ENCODE measurements at regions not wholly inside any gene's neighbourhood (a gene's known extent, or its start where the extent isn't known, plus 50 kb on each side); places are given as distances from the start of the nearest gene placed in this dataset.

DNA sequence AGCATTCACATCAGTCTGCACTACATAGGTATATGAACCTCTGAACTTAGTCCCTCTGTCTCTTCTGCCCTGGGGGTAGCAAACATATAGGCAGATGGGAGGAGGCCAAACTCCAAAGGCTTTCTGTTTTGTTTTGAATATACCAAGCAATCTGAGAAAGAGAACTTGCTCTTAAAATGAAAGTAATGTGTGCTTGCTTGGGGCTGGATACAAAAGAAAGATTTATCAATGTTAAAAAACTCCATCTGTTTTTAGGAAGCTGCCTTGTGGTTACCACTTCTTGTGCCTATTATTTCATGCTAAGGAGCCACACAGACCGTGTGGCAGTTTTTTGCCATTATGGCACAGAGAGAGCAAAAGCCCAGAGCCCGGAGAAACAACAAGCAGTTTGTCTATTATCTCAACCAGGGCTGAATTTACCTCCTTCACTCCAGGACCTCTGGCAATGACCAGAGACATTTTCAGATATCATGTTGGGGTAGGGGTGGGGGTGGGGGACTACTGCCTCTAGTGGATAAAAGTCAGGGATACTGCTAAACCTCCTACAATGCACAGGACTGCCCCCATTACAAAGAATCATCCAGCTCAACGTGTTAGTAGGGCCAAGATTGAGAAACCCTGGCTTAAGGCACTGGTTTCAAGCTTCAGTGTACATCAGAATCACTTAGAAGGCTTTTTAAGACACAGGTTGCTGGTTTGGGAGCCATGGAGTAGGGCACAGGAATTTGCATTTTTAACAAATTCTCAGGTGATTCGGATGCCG, 124.2 kb downstream of the APIP start:
- H3K9me3 ChIP-seq (ENCODE audit: control extremely low read depth in 1 of 3, control insufficient read depth in 2 of 3, insufficient read depth in 1 of 3, low read length in 2 of 3), result peaks cover 0 to 5% (median 0%) of the 10 kb centered on the region in 3 donors
- no peaks in the 10 kb centered on the region for H3K36me3 ChIP-seq (replicated peaks in 1 of 2; ENCODE audit: control extremely low read depth in 1 of 2, control insufficient read depth in 1 of 2, extremely low read depth in 1 of 2, insufficient read depth in 2 of 2, low read length in 1 of 2)
- H3K4me2 ChIP-seq (replicated peaks; ENCODE audit: low read depth, low read length, poor library complexity, severe bottlenecking), result no peak overlapping the region
- intact Hi-C loops (cut with micrococcal nuclease), result no loop called here
- H3K4me1 ChIP-seq (ENCODE audit: control insufficient read depth in 2 of 2, insufficient read depth in 2 of 2, low read length in 2 of 2), result no peaks in the 10 kb centered on the region
- H2AFZ ChIP-seq (ENCODE audit: insufficient read depth, low read depth, low read length, poor library complexity, severe bottlenecking), result no peak overlapping the region
- H3K4me3 Mint-ChIP-seq, result no peak overlapping the region
- ChIA-PET CTCF (no interaction called here), POLR2A (no interaction called here)
- 64% methylated on average over 4 of the region's 5 CpGs for whole genome bisulfite sequencing (ENCODE audit: insufficient coverage)
- H3K27ac Mint-ChIP-seq, result no peak overlapping the region
- H3K9ac ChIP-seq (ENCODE audit: low read length), result no peak overlapping the region
- H4K20me1 ChIP-seq (ENCODE audit: control insufficient read depth, insufficient read depth, low read length, poor library complexity, severe bottlenecking), result no peaks in the 10 kb centered on the region
- no peaks in the 10 kb centered on the region for H3K79me2 ChIP-seq (ENCODE audit: control insufficient read depth, insufficient read depth, low read length)
- H3K4me1 Mint-ChIP-seq, result no peaks in the 10 kb centered on the region
- TF ChIP-seq, protein P1, sequence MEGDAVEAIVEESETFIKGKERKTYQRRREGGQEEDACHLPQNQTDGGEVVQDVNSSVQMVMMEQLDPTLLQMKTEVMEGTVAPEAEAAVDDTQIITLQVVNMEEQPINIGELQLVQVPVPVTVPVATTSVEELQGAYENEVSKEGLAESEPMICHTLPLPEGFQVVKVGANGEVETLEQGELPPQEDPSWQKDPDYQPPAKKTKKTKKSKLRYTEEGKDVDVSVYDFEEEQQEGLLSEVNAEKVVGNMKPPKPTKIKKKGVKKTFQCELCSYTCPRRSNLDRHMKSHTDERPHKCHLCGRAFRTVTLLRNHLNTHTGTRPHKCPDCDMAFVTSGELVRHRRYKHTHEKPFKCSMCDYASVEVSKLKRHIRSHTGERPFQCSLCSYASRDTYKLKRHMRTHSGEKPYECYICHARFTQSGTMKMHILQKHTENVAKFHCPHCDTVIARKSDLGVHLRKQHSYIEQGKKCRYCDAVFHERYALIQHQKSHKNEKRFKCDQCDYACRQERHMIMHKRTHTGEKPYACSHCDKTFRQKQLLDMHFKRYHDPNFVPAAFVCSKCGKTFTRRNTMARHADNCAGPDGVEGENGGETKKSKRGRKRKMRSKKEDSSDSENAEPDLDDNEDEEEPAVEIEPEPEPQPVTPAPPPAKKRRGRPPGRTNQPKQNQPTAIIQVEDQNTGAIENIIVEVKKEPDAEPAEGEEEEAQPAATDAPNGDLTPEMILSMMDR (IDR thresholded peaks at IDR 0.05), result no peak
- no peak for TF ChIP-seq EZH2 (IDR thresholded peaks at IDR 0.05; ENCODE audit: borderline replicate concordance, insufficient read depth, low read depth, low read length, poor library complexity, severe bottlenecking)
- DNase-seq (no peak), ATAC-seq (ENCODE audit: low read depth) (no peak)
- peaks cover 5% of the 10 kb centered on the region for H3K9me3 Mint-ChIP-seq (ENCODE audit: insufficient read depth)
- H3K27me3 Mint-ChIP-seq, result peaks cover 15% of the 10 kb centered on the region
- H3K27ac ChIP-seq (ENCODE audit: low read length in 2 of 2), result no peak overlapping the region
- H3K27me3 ChIP-seq (replicated peaks in 1 of 4; ENCODE audit: control extremely low read depth in 1 of 4, control insufficient read depth in 3 of 4, insufficient read depth in 4 of 4, low read length in 3 of 4), result no peaks in the 10 kb centered on the region
- no peak overlapping the region for H3K4me3 ChIP-seq (ENCODE audit: control extremely low read depth in 1 of 5, extremely low read depth in 1 of 5, insufficient read depth in 1 of 5, low read depth in 2 of 5, low read length in 4 of 5)

DNA sequence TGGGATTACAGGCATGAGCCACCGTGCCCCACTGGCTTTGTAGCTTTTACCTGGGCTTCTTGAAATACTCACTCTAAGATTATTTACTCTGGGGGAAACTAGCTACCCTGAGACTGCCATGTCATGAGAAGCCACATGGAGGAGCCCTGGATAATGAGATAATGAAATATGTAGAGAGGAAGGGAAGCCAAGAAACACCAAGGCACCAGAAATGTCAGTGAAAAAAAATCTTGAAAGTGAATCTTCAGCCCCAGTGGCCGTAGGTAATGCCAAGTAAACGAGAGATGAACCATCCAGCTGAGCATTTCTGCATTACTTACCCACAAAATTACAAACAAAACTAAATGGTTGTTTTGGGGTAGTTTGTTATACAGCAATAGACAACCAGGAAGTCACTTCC, 125.6 kb downstream of the APIP start:
- Histone ChIP-seq H3K4me3 (ENCODE audit: control extremely low read depth in 1 of 5, extremely low read depth in 1 of 5, insufficient read depth in 1 of 5, low read depth in 2 of 5, low read length in 4 of 5) (no peak overlapping the region), H3K36me3 (replicated peaks in 1 of 2; ENCODE audit: control extremely low read depth in 1 of 2, control insufficient read depth in 1 of 2, extremely low read depth in 1 of 2, insufficient read depth in 2 of 2, low read length in 1 of 2) (no peaks in the 10 kb centered on the region), H3K9me3 (ENCODE audit: control extremely low read depth in 1 of 3, control insufficient read depth in 2 of 3, insufficient read depth in 1 of 3, low read length in 2 of 3) (peaks cover 0 to 5% (median 0%) of the 10 kb centered on the region in 3 donors), H3K4me2 (replicated peaks; ENCODE audit: low read depth, low read length, poor library complexity, severe bottlenecking) (no peak overlapping the region), H3K9ac (ENCODE audit: low read length) (no peak overlapping the region), H4K20me1 (ENCODE audit: control insufficient read depth, insufficient read depth, low read length, poor library complexity, severe bottlenecking) (no peaks in the 10 kb centered on the region), H3K4me1 (ENCODE audit: control insufficient read depth in 2 of 2, insufficient read depth in 2 of 2, low read length in 2 of 2) (no peaks in the 10 kb centered on the region), H2AFZ (ENCODE audit: insufficient read depth, low read depth, low read length, poor library complexity, severe bottlenecking) (no peak overlapping the region), H3K27ac (ENCODE audit: low read length in 2 of 2) (no peak overlapping the region), H3K79me2 (ENCODE audit: control insufficient read depth, insufficient read depth, low read length) (no peaks in the 10 kb centered on the region), H3K27me3 (replicated peaks in 1 of 4; ENCODE audit: control extremely low read depth in 1 of 4, control insufficient read depth in 3 of 4, insufficient read depth in 4 of 4, low read length in 3 of 4) (no peaks in the 10 kb centered on the region)
- Mint-ChIP-seq H3K4me3 (no peak overlapping the region), H3K4me1 (no peaks in the 10 kb centered on the region), H3K9me3 (ENCODE audit: insufficient read depth) (peaks cover 5% of the 10 kb centered on the region), H3K27me3 (peaks cover 11% of the 10 kb centered on the region), H3K27ac (no peak overlapping the region)
- ChIA-PET POLR2A (no interaction called here), CTCF (interaction anchor here (0.6 kb wide), 1 partner anchor 68 kb away, joined by 4 read pairs; no protein-coding TSS in a partner anchor)
- DNase-seq, result no peak
- TF ChIP-seq EZH2 (IDR thresholded peaks at IDR 0.05; ENCODE audit: borderline replicate concordance, insufficient read depth, low read depth, low read length, poor library complexity, severe bottlenecking), result no peak
- TF ChIP-seq, protein P1 (IDR thresholded peaks at IDR 0.05), result no peak
- ATAC-seq (ENCODE audit: low read depth), result no peak
- no CpG with 5 or more reads among the region's 3 CpGs for WGBS (ENCODE audit: insufficient coverage)
- intact Hi-C loops (cut with micrococcal nuclease), result no loop called here
